GM23248 (cell line): ENCODE measurements at regions not wholly inside any gene's neighbourhood (a gene's known extent, or its start where the extent isn't known, plus 50 kb on each side); places are given as distances from the start of the nearest gene placed in this dataset.

Experiments
- EZH2 ChIP-seq: fragments of 200-600 bp; sonication (generic); IDR thresholded peaks from 2 replicates; pipeline ENCODE4 v1.6.1; 2018; ENCODE audit warnings: antibody characterized with exemption, mild to moderate bottlenecking; ENCODE audit not compliant: insufficient read depth, poor library complexity, severe bottlenecking
- EZH2phosphoT487 ChIP-seq: fragments of 200-600 bp; sonication (generic); IDR thresholded peaks from 2 replicates; pipeline ENCODE4 v1.6.1; 2018; ENCODE audit warnings: antibody characterized with exemption, moderate library complexity, mild to moderate bottlenecking, low read depth; ENCODE audit not compliant: insufficient read depth

- TF ChIP-seq EZH2 (no peak), EZH2phosphoT487 (no peak)
These were observed 621.4 kb upstream of the DIPK2B start for GRCh38 chrX:45822124-45822523.
